MM.1S (cell line): ENCODE measurements at regions not wholly inside any gene's neighbourhood (a gene's known extent, or its start where the extent isn't known, plus 50 kb on each side); places are given as distances from the start of the nearest gene placed in this dataset.
"Not testable (repeated sequence)": the region's sequence is repeated elsewhere in the genome, so short reads cannot be mapped to it uniquely, and the experiment has no call there.

ENCODE experiments used
- EZH2 ChIP-seq: fragments of 300-600 bp; sonication (generic); optimal IDR thresholded peaks from 2 replicates; pipeline ENCODE3; 2017; ENCODE audit warnings: low read depth, mild to moderate bottlenecking, antibody characterized with exemption, low read length, mixed read lengths
- TF ChIP-seq, protein P1 (sequence below): fragments of 300-600 bp; sonication (generic); IDR thresholded peaks from 2 replicates; pipeline ENCODE4 v1.5.1; 2016; ENCODE audit warnings: antibody characterized with exemption, low read length, mixed read lengths

DNA sequence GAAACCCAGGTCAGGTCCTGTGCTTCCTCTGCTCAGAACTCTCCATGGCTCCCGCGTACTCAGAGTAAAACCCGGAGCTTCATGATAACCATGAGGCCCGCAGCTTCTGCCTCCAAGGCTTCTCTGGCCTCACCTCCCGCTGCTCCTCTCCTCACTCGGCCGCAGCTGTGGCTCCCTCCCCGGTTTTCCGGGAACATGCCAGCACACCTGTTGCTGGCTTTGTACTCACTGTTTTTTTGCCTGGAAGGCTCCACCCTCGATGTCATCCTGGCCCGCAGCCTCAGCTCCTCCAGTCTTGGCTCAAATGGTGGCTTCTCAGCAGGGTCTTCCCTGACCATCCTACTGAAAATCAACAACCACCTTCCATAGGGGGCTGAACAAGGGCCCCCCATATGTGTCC lies 57.7 kb upstream of the SULF2 start:
- TF ChIP-seq, protein P1, sequence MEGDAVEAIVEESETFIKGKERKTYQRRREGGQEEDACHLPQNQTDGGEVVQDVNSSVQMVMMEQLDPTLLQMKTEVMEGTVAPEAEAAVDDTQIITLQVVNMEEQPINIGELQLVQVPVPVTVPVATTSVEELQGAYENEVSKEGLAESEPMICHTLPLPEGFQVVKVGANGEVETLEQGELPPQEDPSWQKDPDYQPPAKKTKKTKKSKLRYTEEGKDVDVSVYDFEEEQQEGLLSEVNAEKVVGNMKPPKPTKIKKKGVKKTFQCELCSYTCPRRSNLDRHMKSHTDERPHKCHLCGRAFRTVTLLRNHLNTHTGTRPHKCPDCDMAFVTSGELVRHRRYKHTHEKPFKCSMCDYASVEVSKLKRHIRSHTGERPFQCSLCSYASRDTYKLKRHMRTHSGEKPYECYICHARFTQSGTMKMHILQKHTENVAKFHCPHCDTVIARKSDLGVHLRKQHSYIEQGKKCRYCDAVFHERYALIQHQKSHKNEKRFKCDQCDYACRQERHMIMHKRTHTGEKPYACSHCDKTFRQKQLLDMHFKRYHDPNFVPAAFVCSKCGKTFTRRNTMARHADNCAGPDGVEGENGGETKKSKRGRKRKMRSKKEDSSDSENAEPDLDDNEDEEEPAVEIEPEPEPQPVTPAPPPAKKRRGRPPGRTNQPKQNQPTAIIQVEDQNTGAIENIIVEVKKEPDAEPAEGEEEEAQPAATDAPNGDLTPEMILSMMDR = not testable (repeated sequence)
- not testable (repeated sequence) for TF ChIP-seq EZH2
